ENCODE measurements at regions not wholly inside any gene's neighbourhood (a gene's known extent, or its start where the extent isn't known, plus 50 kb on each side); places are given as distances from the start of the nearest gene placed in this dataset.

- Mint-ChIP-seq H3K4me3 (no peak overlapping the region), H3K9me3 (peaks cover 0 to 16% (median 5%) of the 10 kb centered on the region in 11 donors), H3K4me1 (no peaks in the 10 kb centered on the region), H3K36me3 (no peaks in the 10 kb centered on the region), H3K27ac (no peak overlapping the region), H3K27me3 (peaks cover 0 to 4% (median 0%) of the 10 kb centered on the region in 5 donors)
- Histone ChIP-seq H3K27me3 (ENCODE audit: control insufficient read depth in 2 of 2, insufficient read depth in 2 of 2, low read length in 2 of 2) (no peaks in the 10 kb centered on the region), H3K4me1 (ENCODE audit: control insufficient read depth in 2 of 2, insufficient read depth in 2 of 2, low read length in 2 of 2) (no peaks in the 10 kb centered on the region), H3K4me3 (ENCODE audit: low read length) (no peak overlapping the region), H3K27ac (ENCODE audit: low read depth, low read length) (no peak overlapping the region), H3K9me3 (ENCODE audit: control insufficient read depth in 2 of 3, low read length in 3 of 3) (no peaks in the 10 kb centered on the region), H3K36me3 (ENCODE audit: control insufficient read depth in 2 of 3, insufficient read depth in 3 of 3, low read length in 3 of 3) (no peaks in the 10 kb centered on the region)
- no peak for DNase-seq
- ChIA-PET CTCF (no interaction called here), POLR2A (no interaction called here)
- no peak for ATAC-seq
- intact Hi-C loops (cut with micrococcal nuclease), result no loop called here
Measured at GRCh38 chr12:90628213-90628612, 326.8 kb downstream of the CCER1 start.

DNA sequence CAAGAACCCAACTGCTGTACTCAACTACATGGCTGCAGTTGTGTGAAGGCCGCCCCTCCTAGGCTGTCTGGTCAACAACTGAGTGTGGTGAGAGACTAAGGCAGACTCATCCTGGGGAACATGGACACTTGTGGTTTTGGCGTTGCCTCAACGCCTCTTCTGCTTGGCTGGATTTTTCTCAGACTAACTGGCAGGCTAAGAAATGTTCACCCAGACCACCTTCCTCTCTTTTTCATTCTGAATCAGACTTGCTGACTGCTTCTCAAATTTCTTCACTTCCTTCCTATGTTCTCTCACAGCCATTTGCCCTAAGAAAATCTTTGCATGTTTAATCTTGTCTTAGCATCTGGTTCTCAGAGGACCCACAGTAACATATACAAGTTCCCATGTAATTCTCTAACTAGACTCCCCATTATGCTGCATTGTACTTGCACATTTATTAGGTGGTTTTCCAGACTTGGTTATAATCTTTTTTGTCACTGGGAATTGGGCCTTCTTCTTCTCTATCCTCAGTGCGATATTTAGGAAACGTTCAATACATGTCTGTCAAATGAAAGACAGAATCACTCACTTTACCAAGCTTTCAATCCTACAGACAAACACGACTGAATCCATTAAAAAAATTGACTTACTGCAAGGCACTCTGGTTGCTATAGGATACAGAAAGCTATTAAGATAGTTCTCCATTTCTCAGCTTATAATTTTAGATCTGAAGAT lies 327.6 kb downstream of the CCER1 start:
- no peak overlapping the region for H3K27ac Mint-ChIP-seq
- peaks cover 0 to 4% (median 0%) of the 10 kb centered on the region in 5 donors for H3K27me3 Mint-ChIP-seq
- no peak overlapping the region for H3K4me3 Mint-ChIP-seq
- DNase-seq, result no peak
- H3K36me3 Mint-ChIP-seq, result no peaks in the 10 kb centered on the region
- H3K27ac ChIP-seq (ENCODE audit: low read depth, low read length), result no peak overlapping the region
- ChIA-PET CTCF (no interaction called here), POLR2A (no interaction called here)
- no peaks in the 10 kb centered on the region for H3K36me3 ChIP-seq (ENCODE audit: control insufficient read depth in 2 of 3, insufficient read depth in 3 of 3, low read length in 3 of 3)
- no peak overlapping the region for H3K4me3 ChIP-seq (ENCODE audit: low read length)
- H3K4me1 ChIP-seq (ENCODE audit: control insufficient read depth in 2 of 2, insufficient read depth in 2 of 2, low read length in 2 of 2), result no peaks in the 10 kb centered on the region
- no peaks in the 10 kb centered on the region for H3K27me3 ChIP-seq (ENCODE audit: control insufficient read depth in 2 of 2, insufficient read depth in 2 of 2, low read length in 2 of 2)
- no peaks in the 10 kb centered on the region for H3K9me3 ChIP-seq (ENCODE audit: control insufficient read depth in 2 of 3, low read length in 3 of 3)
- H3K9me3 Mint-ChIP-seq, result peaks cover 0 to 13% (median 0%) of the 10 kb centered on the region in 11 donors
- ATAC-seq, result no peak
- no peaks in the 10 kb centered on the region for H3K4me1 Mint-ChIP-seq
- intact Hi-C loops (cut with micrococcal nuclease), result no loop called here

DNA sequence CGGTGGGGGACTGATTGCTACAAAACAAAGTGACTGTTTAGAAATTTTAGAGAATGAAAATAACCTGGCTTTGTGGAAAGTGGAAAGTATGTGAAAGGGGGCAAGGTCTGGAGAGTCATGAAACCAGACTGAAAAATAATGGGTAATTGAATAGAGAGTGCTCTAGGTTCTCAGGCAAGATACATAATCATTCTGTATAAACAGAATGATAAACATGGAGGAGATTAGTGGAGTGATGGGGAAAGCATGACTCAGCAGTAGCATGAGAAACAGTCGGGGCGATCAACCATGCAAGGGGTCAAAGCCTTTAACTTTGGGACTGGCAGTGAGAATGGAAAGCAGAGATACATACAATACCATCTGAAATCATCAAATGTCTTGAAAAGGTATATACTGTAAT lies 332.5 kb downstream of the CCER1 start:
- Histone ChIP-seq H3K4me1 (ENCODE audit: control insufficient read depth in 2 of 2, insufficient read depth in 2 of 2, low read length in 2 of 2) (no peaks in the 10 kb centered on the region), H3K4me3 (ENCODE audit: low read length) (no peak overlapping the region), H3K9me3 (ENCODE audit: control insufficient read depth in 2 of 3, low read length in 3 of 3) (no peaks in the 10 kb centered on the region), H3K36me3 (ENCODE audit: control insufficient read depth in 2 of 3, insufficient read depth in 3 of 3, low read length in 3 of 3) (no peaks in the 10 kb centered on the region), H3K27ac (ENCODE audit: low read depth, low read length) (no peak overlapping the region), H3K27me3 (ENCODE audit: control insufficient read depth in 2 of 2, insufficient read depth in 2 of 2, low read length in 2 of 2) (no peaks in the 10 kb centered on the region)
- Mint-ChIP-seq H3K36me3 (no peaks in the 10 kb centered on the region), H3K4me3 (no peak overlapping the region), H3K27ac (no peak overlapping the region), H3K4me1 (no peaks in the 10 kb centered on the region), H3K27me3 (peaks cover 0 to 4% (median 0%) of the 10 kb centered on the region in 5 donors), H3K9me3 (peaks cover 0 to 7% (median 0%) of the 10 kb centered on the region in 11 donors)
- ATAC-seq (no peak), DNase-seq (no peak)
- ChIA-PET POLR2A (no interaction called here), CTCF (no interaction called here)
- intact Hi-C loops (cut with micrococcal nuclease), result no loop called here

DNA sequence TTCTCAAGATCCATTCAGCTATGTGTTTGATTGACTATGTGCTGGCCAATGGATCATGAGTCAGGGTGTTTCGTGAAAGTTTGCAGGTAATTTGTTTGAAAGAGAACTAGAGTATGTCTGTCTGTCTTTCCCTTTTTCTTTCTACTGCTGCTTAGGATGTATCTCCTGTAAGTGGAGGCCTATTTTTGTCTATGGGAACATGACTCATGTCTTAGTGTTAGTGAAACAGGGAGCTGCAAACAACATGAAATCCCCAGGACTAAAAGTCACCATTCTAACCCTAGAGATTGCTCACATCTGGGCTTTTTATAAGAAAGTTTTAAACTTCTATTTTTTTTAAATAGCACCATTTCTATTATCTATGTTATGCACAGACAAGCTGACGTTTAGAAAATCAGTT lies 333.0 kb downstream of the CCER1 start:
- ChIA-PET POLR2A (no interaction called here), CTCF (no interaction called here)
- no peak overlapping the region for H3K27ac Mint-ChIP-seq
- Histone ChIP-seq H3K9me3 (ENCODE audit: control insufficient read depth in 2 of 3, low read length in 3 of 3) (no peaks in the 10 kb centered on the region), H3K27me3 (ENCODE audit: control insufficient read depth in 2 of 2, insufficient read depth in 2 of 2, low read length in 2 of 2) (no peaks in the 10 kb centered on the region), H3K4me3 (ENCODE audit: low read length) (no peak overlapping the region), H3K36me3 (ENCODE audit: control insufficient read depth in 2 of 3, insufficient read depth in 3 of 3, low read length in 3 of 3) (no peaks in the 10 kb centered on the region), H3K27ac (ENCODE audit: low read depth, low read length) (no peak overlapping the region), H3K4me1 (ENCODE audit: control insufficient read depth in 2 of 2, insufficient read depth in 2 of 2, low read length in 2 of 2) (no peaks in the 10 kb centered on the region)
- no peaks in the 10 kb centered on the region for H3K4me1 Mint-ChIP-seq
- H3K27me3 Mint-ChIP-seq, result peaks cover 0 to 4% (median 0%) of the 10 kb centered on the region in 5 donors
- no peak for DNase-seq
- no peak overlapping the region for H3K4me3 Mint-ChIP-seq
- H3K9me3 Mint-ChIP-seq, result peaks cover 0 to 4% (median 0%) of the 10 kb centered on the region in 11 donors
- intact Hi-C loops (cut with micrococcal nuclease), result no loop called here
- no peak for ATAC-seq
- no peaks in the 10 kb centered on the region for H3K36me3 Mint-ChIP-seq

- no peak overlapping the region for H3K27ac ChIP-seq (ENCODE audit: low read depth, low read length)
- H3K27me3 ChIP-seq (ENCODE audit: control insufficient read depth in 2 of 2, insufficient read depth in 2 of 2, low read length in 2 of 2), result no peaks in the 10 kb centered on the region
- ChIA-PET CTCF (no interaction called here), POLR2A (no interaction called here)
- H3K27me3 Mint-ChIP-seq, result peaks cover 0 to 4% (median 0%) of the 10 kb centered on the region in 5 donors
- H3K36me3 ChIP-seq (ENCODE audit: control insufficient read depth in 2 of 3, insufficient read depth in 3 of 3, low read length in 3 of 3), result no peaks in the 10 kb centered on the region
- no peak overlapping the region for H3K4me3 Mint-ChIP-seq
- H3K36me3 Mint-ChIP-seq, result no peaks in the 10 kb centered on the region
- no peaks in the 10 kb centered on the region for H3K4me1 ChIP-seq (ENCODE audit: control insufficient read depth in 2 of 2, insufficient read depth in 2 of 2, low read length in 2 of 2)
- DNase-seq (no peak), ATAC-seq (no peak)
- H3K4me1 Mint-ChIP-seq, result no peaks in the 10 kb centered on the region
- no peaks in the 10 kb centered on the region for H3K9me3 ChIP-seq (ENCODE audit: control insufficient read depth in 2 of 3, low read length in 3 of 3)
- peaks cover 0 to 2% (median 0%) of the 10 kb centered on the region in 11 donors for H3K9me3 Mint-ChIP-seq
- intact Hi-C loops (cut with micrococcal nuclease), result no loop called here
- no peak overlapping the region for H3K4me3 ChIP-seq (ENCODE audit: low read length)
- H3K27ac Mint-ChIP-seq, result no peak overlapping the region
Measured at GRCh38 chr12:90619943-90620342, 335.0 kb downstream of the CCER1 start.

GRCh38 chr12:90618586-90618985 lies 336.4 kb downstream of the CCER1 start:
- H3K4me3 Mint-ChIP-seq, result no peak overlapping the region
- Histone ChIP-seq H3K36me3 (ENCODE audit: control insufficient read depth in 2 of 3, insufficient read depth in 3 of 3, low read length in 3 of 3) (no peaks in the 10 kb centered on the region), H3K9me3 (ENCODE audit: control insufficient read depth in 2 of 3, low read length in 3 of 3) (no peaks in the 10 kb centered on the region), H3K4me1 (ENCODE audit: control insufficient read depth in 2 of 2, insufficient read depth in 2 of 2, low read length in 2 of 2) (no peaks in the 10 kb centered on the region), H3K27me3 (ENCODE audit: control insufficient read depth in 2 of 2, insufficient read depth in 2 of 2, low read length in 2 of 2) (no peaks in the 10 kb centered on the region), H3K27ac (ENCODE audit: low read depth, low read length) (no peak overlapping the region), H3K4me3 (ENCODE audit: low read length) (no peak overlapping the region)
- H3K9me3 Mint-ChIP-seq, result peaks cover 0 to 5% (median 0%) of the 10 kb centered on the region in 11 donors
- DNase-seq, result no peak
- H3K27me3 Mint-ChIP-seq, result peaks cover 0 to 4% (median 0%) of the 10 kb centered on the region in 5 donors
- H3K36me3 Mint-ChIP-seq, result no peaks in the 10 kb centered on the region
- ATAC-seq, result no peak
- ChIA-PET CTCF (no interaction called here), POLR2A (no interaction called here)
- no peak overlapping the region for H3K27ac Mint-ChIP-seq
- no peaks in the 10 kb centered on the region for H3K4me1 Mint-ChIP-seq
- intact Hi-C loops (cut with micrococcal nuclease), result no loop called here

GRCh38 chr12:90611891-90612290 lies 343.1 kb downstream of the CCER1 start:
- no peaks in the 10 kb centered on the region for H3K9me3 ChIP-seq (ENCODE audit: control insufficient read depth in 2 of 3, low read length in 3 of 3)
- no peak overlapping the region for H3K27ac Mint-ChIP-seq
- no peak overlapping the region for H3K4me3 Mint-ChIP-seq
- no peaks in the 10 kb centered on the region for H3K27me3 ChIP-seq (ENCODE audit: control insufficient read depth in 2 of 2, insufficient read depth in 2 of 2, low read length in 2 of 2)
- H3K4me3 ChIP-seq (ENCODE audit: low read length), result no peak overlapping the region
- intact Hi-C loops (cut with micrococcal nuclease), result no loop called here
- ATAC-seq (no peak), DNase-seq (no peak)
- H3K4me1 Mint-ChIP-seq, result no peaks in the 10 kb centered on the region
- peaks cover 0 to 5% (median 0%) of the 10 kb centered on the region in 11 donors for H3K9me3 Mint-ChIP-seq
- H3K27me3 Mint-ChIP-seq, result no peaks in the 10 kb centered on the region
- no peaks in the 10 kb centered on the region for H3K36me3 ChIP-seq (ENCODE audit: control insufficient read depth in 2 of 3, insufficient read depth in 3 of 3, low read length in 3 of 3)
- no peaks in the 10 kb centered on the region for H3K4me1 ChIP-seq (ENCODE audit: control insufficient read depth in 2 of 2, insufficient read depth in 2 of 2, low read length in 2 of 2)
- H3K27ac ChIP-seq (ENCODE audit: low read depth, low read length), result no peak overlapping the region
- ChIA-PET CTCF (interaction anchor here (0.6 kb wide), 1 partner anchor 9 kb away, joined by 3 read pairs; no protein-coding TSS in a partner anchor), POLR2A (no interaction called here)
- H3K36me3 Mint-ChIP-seq, result no peaks in the 10 kb centered on the region

Measured in naive thymus-derived CD4-positive, alpha-beta T cell (primary cell).